HEK293 (cell line): ENCODE measurements at regions not wholly inside any gene's neighbourhood (a gene's known extent, or its start where the extent isn't known, plus 50 kb on each side); places are given as distances from the start of the nearest gene placed in this dataset.

Experiments
- CTCF ChIA-PET: fragments of 350-600 bp; formaldehyde crosslinking; extraction: SDS; loops from one replicate; lab custom pipeline; 2021; ENCODE audit warnings: antibody characterized with exemption; lab: Yijun Ruan, JAX
- POLR2A ChIA-PET: fragments of 300-600 bp; formaldehyde crosslinking; extraction: SDS; loops from one replicate; lab custom pipeline; 2020; ENCODE audit warnings: antibody characterized with exemption, inconsistent platforms; lab: Yijun Ruan, JAX
- H3K27ac ChIP-seq: fragments of 200-500 bp; sonication (Bioruptor generic); 2 replicates; pipeline ENCODE4 v1.5.1; 2014; ENCODE audit warnings: low read depth, low read length, control low read depth, inconsistent platforms; ENCODE audit errors: extremely low read depth
- H3K36me3 ChIP-seq, 2 experiments: fragments of 200-500 bp in 1 of 2; sonication (Bioruptor generic) in 1 of 2; 1 replicate in 1 of 2; 2 replicates in 1 of 2; pipeline ENCODE4 v1.5.1; 2014 to 2017; ENCODE audit warnings: inconsistent platforms in 2 of 2, low read length in 2 of 2; ENCODE audit not compliant: control insufficient read depth in 2 of 2, insufficient read depth in 1 of 2
- H3K4me1 ChIP-seq: fragments of 200-500 bp; sonication (Bioruptor generic); 2 replicates; pipeline ENCODE4 v1.5.1; 2014; ENCODE audit warnings: mild to moderate bottlenecking, low read length, inconsistent platforms; ENCODE audit not compliant: control insufficient read depth, insufficient read depth
- H3K4me3 ChIP-seq: 2 replicates; pipeline ENCODE4 v1.5.1; 2011; ENCODE audit warnings: low read depth, mild to moderate bottlenecking, control low read depth, low read length, moderate library complexity
- H3K9me3 ChIP-seq: fragments of 200-500 bp; sonication (Bioruptor generic); 2 replicates; pipeline ENCODE4 v1.5.1; 2014; ENCODE audit warnings: low read depth, low read length, inconsistent platforms; ENCODE audit not compliant: control insufficient read depth, insufficient read depth
- EGR2 ChIP-seq: fragments of 450-650 bp; formaldehyde crosslinking; IDR thresholded peaks from 2 replicates; pipeline ENCODE4 v1.5.1; 2016; ENCODE audit warnings: low read depth, missing biosample characterization, missing genetic modification characterization
- ELK4 ChIP-seq: IDR thresholded peaks from 2 replicates; pipeline ENCODE4 v1.6.1; 2011; ENCODE audit warnings: mild to moderate bottlenecking, low read depth, low read length, borderline replicate concordance
- GLI2 ChIP-seq: fragments of 450-650 bp; formaldehyde crosslinking; IDR thresholded peaks from 2 replicates; pipeline ENCODE4; 2017; ENCODE audit warnings: missing biosample characterization, missing genetic modification characterization, low read depth, borderline replicate concordance
- HOXD13 ChIP-seq: sonication (generic); formaldehyde crosslinking; IDR thresholded peaks from 2 replicates; pipeline ENCODE4 v1.8.0; 2022; ENCODE audit warnings: missing genetic modification reagents, borderline replicate concordance
- IKZF3 ChIP-seq: fragments of 450-650 bp; IDR thresholded peaks from 2 replicates; pipeline ENCODE4 v1.5.0; 2018; ENCODE audit warnings: missing biosample characterization, mild to moderate bottlenecking, missing genetic modification characterization, moderate library complexity
- KLF1 ChIP-seq: fragments of 450-650 bp; formaldehyde crosslinking; IDR thresholded peaks from 2 replicates; pipeline ENCODE4 v1.5.1; 2016; ENCODE audit warnings: missing biosample characterization, missing genetic modification characterization
- MEIS1 ChIP-seq: sonication (generic); formaldehyde crosslinking; IDR thresholded peaks from 2 replicates; pipeline ENCODE4 v1.8.1; 2022; ENCODE audit warnings: missing genetic modification reagents, mild to moderate bottlenecking, borderline replicate concordance
- MYNN ChIP-seq: fragments of 450-650 bp; formaldehyde crosslinking; IDR thresholded peaks from 2 replicates; pipeline ENCODE4 v1.5.1; 2016; ENCODE audit warnings: missing biosample characterization, missing genetic modification characterization, borderline replicate concordance
- PRDM4 ChIP-seq: fragments of 450-650 bp; formaldehyde crosslinking; IDR thresholded peaks from 2 replicates; pipeline ENCODE4 v1.5.1; 2017; ENCODE audit warnings: missing biosample characterization, missing genetic modification characterization
- SCRT1 ChIP-seq: fragments of 450-650 bp; formaldehyde crosslinking; IDR thresholded peaks from 2 replicates; pipeline ENCODE4 v1.5.1; 2016; ENCODE audit warnings: missing biosample characterization, missing genetic modification characterization, borderline replicate concordance
- TSHZ1 ChIP-seq: fragments of 450-650 bp; formaldehyde crosslinking; IDR thresholded peaks from 2 replicates; pipeline ENCODE4 v1.5.1; 2016; ENCODE audit warnings: missing biosample characterization, missing genetic modification characterization, borderline replicate concordance
- ZBTB8A ChIP-seq: fragments of 450-650 bp; formaldehyde crosslinking; IDR thresholded peaks from 2 replicates; pipeline ENCODE4 v1.5.1; 2016; ENCODE audit warnings: missing biosample characterization, missing genetic modification characterization
- ZNF10 ChIP-seq: fragments of 450-650 bp; formaldehyde crosslinking; IDR thresholded peaks from 2 replicates; pipeline ENCODE4 v1.5.1; 2017; ENCODE audit warnings: missing biosample characterization, missing genetic modification characterization
- ZNF114 ChIP-seq: fragments of 450-650 bp; formaldehyde crosslinking; IDR thresholded peaks from 2 replicates; pipeline ENCODE4 v1.5.0; 2017; ENCODE audit warnings: missing biosample characterization, missing genetic modification characterization
- ZNF266 ChIP-seq: fragments of 450-650 bp; formaldehyde crosslinking; IDR thresholded peaks from 2 replicates; pipeline ENCODE4 v1.5.1; 2016; ENCODE audit warnings: missing biosample characterization, missing genetic modification characterization, low read depth
- ZNF514 ChIP-seq: fragments of 450-650 bp; formaldehyde crosslinking; IDR thresholded peaks from 2 replicates; pipeline ENCODE4 v1.5.1; 2016; ENCODE audit warnings: missing biosample characterization, missing genetic modification characterization
- ZNF549 ChIP-seq: fragments of 450-650 bp; IDR thresholded peaks from 2 replicates; pipeline ENCODE4 v1.5.1; 2018; ENCODE audit warnings: missing biosample characterization, missing genetic modification characterization, mild to moderate bottlenecking, inconsistent platforms, moderate library complexity
- ZNF561 ChIP-seq: fragments of 450-650 bp; IDR thresholded peaks from 2 replicates; pipeline ENCODE4 v1.5.1; 2018; ENCODE audit warnings: missing biosample characterization, missing genetic modification characterization, borderline replicate concordance
- ZXDB ChIP-seq: fragments of 450-650 bp; formaldehyde crosslinking; IDR thresholded peaks from 2 replicates; pipeline ENCODE4 v1.5.1; 2016; ENCODE audit warnings: missing biosample characterization, missing genetic modification characterization

- TF ChIP-seq ZXDB (peak; percentile 87), IKZF3 (peak; percentile 95), PRDM4 (tag by site-specific recombination) (peak; percentile 75), ELK4 (no peak), ZNF549 (tag by site-specific recombination) (no peak), HOXD13 (CRISPR knock-in tag) (peak; percentile 62; the same call in 1 of the 2 replicates), ZNF561 (tag by site-specific recombination) (peak; percentile 83; the same call in 1 of the 2 replicates), ZNF514 (tag by site-specific recombination) (no peak), MYNN (tag by site-specific recombination) (0 out of 2 replicates have a peak, but pooled peaks have one; percentile 51), MEIS1 (CRISPR knock-in tag) (no peak), GLI2 (peak; percentile 82), EGR2 (tag by site-specific recombination) (peak; percentile 68), ZNF10 (peak; percentile 84), ZBTB8A (tag by site-specific recombination) (peak; percentile 97)
Measured at GRCh38 chr3:177359593-177360357, 162.5 kb upstream of the TBL1XR1 start (continued).

- CTCF ChIA-PET: interaction anchor here (0.6 kb wide), 1 partner anchor 70 kb away, joined by 3 read pairs; no protein-coding TSS in a partner anchor
- H3K4me3 ChIP-seq: no peak overlapping the region
- H3K36me3 ChIP-seq: no peaks in the 10 kb centered on the region
- no peak overlapping the region for H3K27ac ChIP-seq
- TF ChIP-seq ELK4: no peak
- no peak for TF ChIP-seq SCRT1 (tag by site-specific recombination)
- no peak for TF ChIP-seq ZXDB
- no peak for TF ChIP-seq KLF1 (tag by site-specific recombination)
- no peak for TF ChIP-seq ZNF266 (tag by site-specific recombination)
- TF ChIP-seq TSHZ1: no peak
- no peak for TF ChIP-seq ZNF114
- no peaks in the 10 kb centered on the region for H3K9me3 ChIP-seq
- H3K4me1 ChIP-seq: peaks cover 3% of the 10 kb centered on the region
- POLR2A ChIA-PET: no interaction called here
Measured at GRCh38 chr3:177361081-177361938, 164.0 kb upstream of the TBL1XR1 start.
